ENCODE measurements at regions not wholly inside any gene's neighbourhood (a gene's known extent, or its start where the extent isn't known, plus 50 kb on each side); places are given as distances from the start of the nearest gene placed in this dataset.

- DNase-seq = no peak
Observed at GRCh38 chr3:83740504-83740903, 1218.3 kb upstream of the CADM2 start.

GRCh38 chr3:83765956-83766355 lies 1192.8 kb upstream of the CADM2 start:
- DNase-seq = no peak

- no peak for DNase-seq
Observed at GRCh38 chr3:83769791-83770663, 1188.8 kb upstream of the CADM2 start.

- no peak for DNase-seq
Observed at GRCh38 chr3:83770664-83771402, 1188.0 kb upstream of the CADM2 start.

- DNase-seq = no peak
Observed at GRCh38 chr3:83802801-83803200, 1156.0 kb upstream of the CADM2 start.

GRCh38 chr3:83807511-83807910 lies 1151.3 kb upstream of the CADM2 start:
- no peak for DNase-seq

- DNase-seq = no peak
Observed at GRCh38 chr3:83813176-83813575, 1145.6 kb upstream of the CADM2 start.

- no peak for DNase-seq
Observed at GRCh38 chr3:83816653-83817052, 1142.1 kb upstream of the CADM2 start.

- DNase-seq = no peak
Observed at GRCh38 chr3:83821506-83821905, 1137.3 kb upstream of the CADM2 start.

GRCh38 chr3:83823095-83823494 lies 1135.7 kb upstream of the CADM2 start:
- no peak for DNase-seq

- no peak for DNase-seq
Observed at GRCh38 chr3:83835040-83835439, 1123.7 kb upstream of the CADM2 start.

GRCh38 chr3:83842511-83842910 lies 1116.3 kb upstream of the CADM2 start:
- DNase-seq = no peak

- no peak for DNase-seq
Observed at GRCh38 chr3:83843716-83844115, 1115.1 kb upstream of the CADM2 start.

- DNase-seq = no peak
Observed at GRCh38 chr3:83849106-83849730, 1109.6 kb upstream of the CADM2 start.

GRCh38 chr3:83863380-83863779 lies 1095.4 kb upstream of the CADM2 start:
- DNase-seq = no peak

GRCh38 chr3:83868909-83869567 lies 1089.8 kb upstream of the CADM2 start:
- DNase-seq = no peak

GRCh38 chr3:83873550-83873949 lies 1085.2 kb upstream of the CADM2 start:
- DNase-seq = no peak

- peak; percentile 71 for DNase-seq
Observed at GRCh38 chr3:83877910-83878309, 1080.9 kb upstream of the CADM2 start.

- DNase-seq = no peak
Observed at GRCh38 chr3:83882701-83883100, 1076.1 kb upstream of the CADM2 start.

GRCh38 chr3:83890039-83890762 lies 1068.6 kb upstream of the CADM2 start:
- DNase-seq = no peak

GRCh38 chr3:83890763-83891135 lies 1068.0 kb upstream of the CADM2 start:
- DNase-seq = no peak

GRCh38 chr3:83894223-83894622 lies 1064.6 kb upstream of the CADM2 start:
- DNase-seq = no peak

All from skin of body (tissue), 1 donor.